Spleen (tissue), 11 donors: ENCODE measurements at regions not wholly inside any gene's neighbourhood (a gene's known extent, or its start where the extent isn't known, plus 50 kb on each side); places are given as distances from the start of the nearest gene placed in this dataset.
A peak's percentile ranks its signal among the peaks of the same experiment; 100 is the strongest.

Source experiments
- DNase-seq: peaks from one replicate; pipeline ENCODE4 v3.0.0-alpha.2; 2020
- H3K27ac ChIP-seq, 8 donors: fragments of 200-600 bp; sonication (generic) in 7 of 8; 1 replicate in 4 of 8; 2 replicates in 4 of 8; pipeline versions ENCODE4 v1.5.0 to v1.8.0; 2016 to 2021; ENCODE audit warnings: inconsistent platforms in 4 of 8, mild to moderate bottlenecking in 4 of 8, moderate library complexity in 1 of 8
- H3K27me3 ChIP-seq, 7 donors: fragments of 200-600 bp; sonication (generic) in 6 of 7; replicated peaks in 1 of 7; 1 replicate in 4 of 7; 2 replicates in 3 of 7; pipeline versions ENCODE4 v1.5.0 to v1.8.0; 2016 to 2021; ENCODE audit warnings: inconsistent platforms in 3 of 7, mild to moderate bottlenecking in 1 of 7
- H3K36me3 ChIP-seq, 6 donors: fragments of 200-600 bp; sonication (generic) in 5 of 6; 1 replicate in 4 of 6; 2 replicates in 2 of 6; pipeline versions ENCODE4 v1.5.0 to v1.8.0; 2016 to 2021; ENCODE audit warnings: inconsistent platforms in 2 of 6
- H3K4me1 ChIP-seq, 6 donors: fragments of 200-600 bp; sonication (generic) in 5 of 6; 1 replicate in 3 of 6; 2 replicates in 3 of 6; pipeline versions ENCODE4 v1.5.0 to v1.8.0; 2016 to 2021; ENCODE audit warnings: inconsistent platforms in 3 of 6
- H3K4me3 ChIP-seq, 8 donors: fragments of 200-600 bp; sonication (generic) in 7 of 8; 1 replicate in 4 of 8; 2 replicates in 4 of 8; pipeline versions ENCODE4 v1.5.0 to v1.8.0; 2016 to 2021; ENCODE audit warnings: inconsistent platforms in 4 of 8, mild to moderate bottlenecking in 4 of 8, moderate library complexity in 2 of 8
- H3K9me3 ChIP-seq, 8 donors: fragments of 200-600 bp; sonication (generic) in 7 of 8; 1 replicate in 4 of 8; 2 replicates in 4 of 8; pipeline versions ENCODE4 v1.5.0 to v1.8.0; 2016 to 2021; ENCODE audit warnings: inconsistent platforms in 4 of 8
- CTCF ChIP-seq, 11 experiments: fragments of 200-600 bp in 7 of 11; fragments of 450-650 bp in 4 of 11; sonication (generic) in 4 of 11; IDR thresholded peaks in 8 of 11; conservative IDR thresholded peaks in 3 of 11; 1 replicate in 7 of 11; 2 replicates in 4 of 11; pipeline versions ENCODE4 v1.4.0 to v1.8.0; 2016 to 2021; ENCODE audit warnings: antibody characterized with exemption in 11 of 11, inconsistent platforms in 4 of 11, mild to moderate bottlenecking in 1 of 11
- POLR2A ChIP-seq, 3 donors: fragments of 450-650 bp; IDR thresholded peaks; one replicate each; pipeline ENCODE4 v1.5.1; 2017; ENCODE audit warnings: antibody characterized with exemption in 3 of 3, mild to moderate bottlenecking in 1 of 3
- POLR2AphosphoS5 ChIP-seq, 3 donors: sonication (generic); formaldehyde crosslinking; IDR thresholded peaks; one replicate each; pipeline ENCODE4 v1.5.1; 2017; ENCODE audit warnings: antibody characterized with exemption in 3 of 3
- WGBS, 5 donors: extraction: QIAGEN DNeasy Blood & Tissue Kit in 3 of 5; methylation state at CpG; one replicate each; pipeline versions ENCODE4 v1.1.5 to v1.1.7; 2013 to 2018; 5-methylcytosine and 5-hydroxymethylcytosine counted together
- intact Hi-C: fragments of 100-400 bp; cut with DNase I; formaldehyde crosslinking; loops from one replicate; pipeline ENCODE4 v1.15.0; 2023; ENCODE audit warnings: low total_unique reads
- donor health status: healthy with polysubstance abuse.
- donor health status: DM: no; HTN: no; CAD: no; lungs with moderate emphysema.
- donor health status: DM: no; HTN: no; CAD: no.
- donor health status: Bipolar disorder and iron deficiency.
- donor health status: healthy.
- donor health status: DM: no; HTN: no; CAD: no.
- donor health status: DM: yes; HTN: yes; CAD: no.

DNA sequence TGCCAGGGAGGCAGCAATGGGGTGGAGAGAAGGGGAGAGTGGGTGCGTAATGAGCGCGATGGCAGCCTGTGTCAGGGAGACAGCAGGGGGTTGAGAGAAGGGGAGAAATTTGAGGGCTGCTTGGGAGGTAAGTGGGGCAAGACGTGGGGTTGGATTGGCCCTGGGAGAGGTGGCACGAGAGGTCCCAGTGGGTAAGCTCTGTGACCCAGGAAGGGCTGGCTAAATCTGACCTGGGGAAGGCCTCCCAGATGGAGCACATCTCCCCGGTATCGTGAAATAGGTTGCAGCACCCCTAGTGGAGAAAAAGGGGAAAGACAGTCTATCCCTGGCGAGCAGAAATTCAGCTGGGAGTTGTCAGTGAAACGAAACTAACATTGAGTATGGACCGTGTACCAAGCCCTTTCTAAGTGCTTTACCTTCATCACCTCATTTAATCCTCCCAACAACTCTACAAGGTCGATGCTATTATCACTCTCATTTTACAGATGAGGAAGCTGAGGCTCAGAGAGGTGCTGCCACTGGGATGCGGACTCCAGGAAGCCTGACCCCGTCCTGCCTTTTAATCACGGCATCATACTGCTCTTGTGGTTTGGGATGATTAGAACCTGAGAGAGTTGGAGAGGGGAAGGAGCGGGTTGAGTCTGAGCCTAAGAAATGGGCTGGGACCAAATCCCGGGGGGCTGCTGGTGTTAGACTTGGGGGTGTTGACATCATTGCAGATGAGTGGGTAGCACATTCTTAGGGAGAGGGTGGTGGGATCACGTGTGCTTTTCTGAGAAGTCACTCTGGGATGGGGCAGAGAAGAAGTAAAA is 56.6 kb upstream of the RPL11 start:
- peaks cover 11 to 52% (median 19%) of the 10 kb centered on the region in 6 donors for H3K4me1 ChIP-seq
- no peaks in the 10 kb centered on the region for H3K36me3 ChIP-seq
- peaks cover 0 to 13% (median 0%) of the 10 kb centered on the region in 7 donors for H3K27me3 ChIP-seq
- no peaks in the 10 kb centered on the region for H3K9me3 ChIP-seq
- peak overlapping the region in 7 of 8 donors; percentile 9 to 78 (median 67) for H3K27ac ChIP-seq
- WGBS, 5 donors: 24 to 28% (median 26%) methylated on average over 17 of the region's 17 CpGs
- intact Hi-C loops: no loop called here
- TF ChIP-seq POLR2AphosphoS5 (IDR thresholded peaks at IDR 0.05) (peak in 1 of 3 donors; percentile 16), POLR2A (IDR thresholded peaks at IDR 0.05) (no peak), CTCF (IDR thresholded peaks at IDR 0.05 in 8 of 11, conservative IDR thresholded peaks at IDR 0.05 in 3 of 11) (peak; percentile 90 to 96 (median 94))
- no peak for DNase-seq
- peak overlapping the region in 6 of 8 donors; percentile 9 to 61 (median 26) for H3K4me3 ChIP-seq

DNA sequence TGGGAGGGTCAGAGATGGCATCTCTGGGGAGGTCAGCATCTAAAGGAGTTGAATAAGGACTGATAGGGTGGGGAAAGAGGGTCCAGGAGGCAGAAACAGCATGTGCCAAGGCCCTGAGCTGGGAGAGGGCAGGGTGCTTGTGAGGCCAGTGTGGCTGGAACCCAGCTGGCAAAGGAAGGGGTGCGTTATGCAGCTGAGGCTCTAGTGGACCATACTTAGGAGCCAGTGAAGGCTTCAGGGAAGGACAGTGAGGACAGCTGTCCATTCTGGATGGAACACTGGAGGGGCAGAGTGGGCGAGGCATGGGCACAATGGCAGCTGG is 57.1 kb upstream of the RPL11 start:
- no peak for DNase-seq
- Histone ChIP-seq H3K27me3 (peaks cover 0 to 13% (median 0%) of the 10 kb centered on the region in 7 donors), H3K4me1 (peaks cover 11 to 57% (median 21%) of the 10 kb centered on the region in 6 donors), H3K36me3 (no peaks in the 10 kb centered on the region), H3K9me3 (no peaks in the 10 kb centered on the region), H3K27ac (peak overlapping the region in 7 of 8 donors; percentile 9 to 78 (median 67)), H3K4me3 (peak overlapping the region in 1 of 8 donors; percentile 61)
- no peak for TF ChIP-seq POLR2AphosphoS5 (IDR thresholded peaks at IDR 0.05)
- TF ChIP-seq CTCF (IDR thresholded peaks at IDR 0.05 in 8 of 11, conservative IDR thresholded peaks at IDR 0.05 in 3 of 11): no peak
- TF ChIP-seq POLR2A (IDR thresholded peaks at IDR 0.05): no peak
- WGBS, 5 donors: 61 to 65% (median 63%) methylated on average over 2 of the region's 2 CpGs
- intact Hi-C loops: no loop called here

DNA sequence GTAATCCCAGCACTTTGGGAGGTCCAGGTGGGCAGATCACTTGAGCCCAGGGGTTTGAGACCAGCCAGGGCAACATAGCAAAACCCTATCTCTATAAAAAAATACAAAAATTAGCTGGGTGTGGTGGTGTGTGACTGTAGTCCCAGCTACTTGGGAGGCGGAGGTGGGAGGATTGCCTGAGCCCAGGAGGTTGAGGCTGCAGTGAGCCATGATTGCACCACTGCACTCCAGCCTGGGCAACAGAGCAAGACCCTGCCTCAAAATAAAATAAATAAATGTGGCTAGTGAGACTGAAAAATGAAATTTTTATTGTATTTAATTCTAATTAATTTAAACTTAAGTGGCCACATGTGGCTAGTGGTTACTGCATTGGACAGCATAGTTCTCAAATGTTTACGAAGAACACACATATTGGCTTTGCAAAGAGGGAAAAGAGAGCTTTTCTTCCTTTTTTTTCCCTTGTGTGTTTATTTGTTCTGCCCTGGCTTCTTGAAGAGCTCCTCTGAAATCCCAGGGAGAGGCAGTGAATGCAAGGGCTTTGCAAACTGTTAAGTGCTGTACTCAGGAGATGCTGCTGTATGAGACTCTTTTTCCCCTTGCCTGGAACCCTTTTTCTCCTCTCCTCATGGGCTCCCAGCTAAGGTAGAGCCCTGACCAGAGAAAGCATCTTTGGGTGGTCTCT is 59.0 kb upstream of the RPL11 start:
- intact Hi-C loops: no loop called here
- H3K27ac ChIP-seq: no peak overlapping the region
- no peak overlapping the region for H3K4me3 ChIP-seq
- H3K27me3 ChIP-seq: no peaks in the 10 kb centered on the region
- no peaks in the 10 kb centered on the region for H3K36me3 ChIP-seq
- WGBS, 5 donors: 91 to 97% (median 94%) methylated on average over 2 of the region's 2 CpGs
- TF ChIP-seq POLR2AphosphoS5 (IDR thresholded peaks at IDR 0.05): no peak
- no peak for TF ChIP-seq CTCF (IDR thresholded peaks at IDR 0.05 in 8 of 11, conservative IDR thresholded peaks at IDR 0.05 in 3 of 11)
- no peak for TF ChIP-seq POLR2A (IDR thresholded peaks at IDR 0.05)
- H3K4me1 ChIP-seq: peaks cover 11 to 74% (median 31%) of the 10 kb centered on the region in 6 donors
- no peaks in the 10 kb centered on the region for H3K9me3 ChIP-seq
- no peak for DNase-seq

- intact Hi-C loops: no loop called here
- H3K4me1 ChIP-seq: peaks cover 3 to 76% (median 25%) of the 10 kb centered on the region in 6 donors
- WGBS, 5 donors: 68 to 85% (median 79%) methylated on average over 4 of the region's 4 CpGs
These were observed 61.8 kb upstream of the RPL11 start for GRCh38 chr1:23629708-23630290.

More at GRCh38 chr1:23629708-23630290, 61.8 kb upstream of the RPL11 start:
- peak overlapping the region in 4 of 8 donors; percentile 59 to 87 (median 72) for H3K27ac ChIP-seq
- H3K36me3 ChIP-seq: no peaks in the 10 kb centered on the region
- no peak for DNase-seq
- no peak overlapping the region for H3K4me3 ChIP-seq
- no peak for TF ChIP-seq POLR2AphosphoS5 (IDR thresholded peaks at IDR 0.05)
- no peak for TF ChIP-seq CTCF (IDR thresholded peaks at IDR 0.05 in 8 of 11, conservative IDR thresholded peaks at IDR 0.05 in 3 of 11)
- no peak for TF ChIP-seq POLR2A (IDR thresholded peaks at IDR 0.05)
- H3K9me3 ChIP-seq: no peaks in the 10 kb centered on the region
- H3K27me3 ChIP-seq: no peaks in the 10 kb centered on the region
